HFFc6 (cell line): ENCODE measurements at regions not wholly inside any gene's neighbourhood (a gene's known extent, or its start where the extent isn't known, plus 50 kb on each side); places are given as distances from the start of the nearest gene placed in this dataset.
A peak's percentile ranks its signal among the peaks of the same experiment; 100 is the strongest.

Experiments used
- DNase-seq: peaks from one replicate; pipeline ENCODE4 v3.0.0-alpha.2; 2018
- H3K27ac Mint-ChIP-seq: 2 replicates; pipeline ENCODE4 v1.8.0; 2020; ENCODE audit warnings: mild to moderate bottlenecking, mixed read lengths
- H3K27me3 Mint-ChIP-seq: 2 replicates; pipeline ENCODE4 v1.8.0; 2021; ENCODE audit warnings: mild to moderate bottlenecking, moderate library complexity, mixed read lengths; ENCODE audit not compliant: insufficient read depth
- H3K36me3 Mint-ChIP-seq: 2 replicates; pipeline ENCODE4 v1.8.0; 2021; ENCODE audit warnings: low read depth, mixed read lengths
- H3K4me1 Mint-ChIP-seq: 2 replicates; pipeline ENCODE4 v1.8.0; 2020; ENCODE audit warnings: low read depth, mixed read lengths
- H3K4me3 Mint-ChIP-seq: 2 replicates; pipeline ENCODE4 v1.8.0; 2020; ENCODE audit warnings: mild to moderate bottlenecking, moderate library complexity, mixed read lengths
- H3K9me3 Mint-ChIP-seq: 2 replicates; pipeline ENCODE4 v1.8.0; 2020; ENCODE audit warnings: mild to moderate bottlenecking, mixed read lengths
- TF ChIP-seq, protein P1 (sequence below): fragments of 200-600 bp; sonication (generic); IDR thresholded peaks from 2 replicates; pipeline ENCODE4 v1.5.0; 2021; ENCODE audit warnings: antibody characterized with exemption, mild to moderate bottlenecking

DNA sequence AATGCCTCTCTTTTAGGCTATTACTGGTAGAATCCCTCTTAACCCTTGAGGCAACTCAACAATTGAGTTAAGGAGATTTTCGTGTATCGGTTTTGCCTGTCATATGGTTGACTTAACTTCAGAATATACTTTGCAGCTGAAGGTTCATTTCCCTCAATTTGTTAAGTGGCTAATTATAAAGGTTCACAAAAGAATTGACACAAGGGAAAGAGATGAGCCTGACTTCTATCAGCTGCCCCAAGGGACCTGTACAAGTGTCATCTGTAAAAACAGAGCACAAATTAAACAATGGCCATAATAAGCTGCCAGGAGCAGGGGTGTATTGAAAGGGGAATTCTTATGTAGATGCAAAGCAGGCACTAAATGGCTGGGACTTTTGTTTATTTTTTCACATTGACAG, 334.8 kb upstream of the OBI1 start:
- DNase-seq = no peak
- TF ChIP-seq, protein P1, sequence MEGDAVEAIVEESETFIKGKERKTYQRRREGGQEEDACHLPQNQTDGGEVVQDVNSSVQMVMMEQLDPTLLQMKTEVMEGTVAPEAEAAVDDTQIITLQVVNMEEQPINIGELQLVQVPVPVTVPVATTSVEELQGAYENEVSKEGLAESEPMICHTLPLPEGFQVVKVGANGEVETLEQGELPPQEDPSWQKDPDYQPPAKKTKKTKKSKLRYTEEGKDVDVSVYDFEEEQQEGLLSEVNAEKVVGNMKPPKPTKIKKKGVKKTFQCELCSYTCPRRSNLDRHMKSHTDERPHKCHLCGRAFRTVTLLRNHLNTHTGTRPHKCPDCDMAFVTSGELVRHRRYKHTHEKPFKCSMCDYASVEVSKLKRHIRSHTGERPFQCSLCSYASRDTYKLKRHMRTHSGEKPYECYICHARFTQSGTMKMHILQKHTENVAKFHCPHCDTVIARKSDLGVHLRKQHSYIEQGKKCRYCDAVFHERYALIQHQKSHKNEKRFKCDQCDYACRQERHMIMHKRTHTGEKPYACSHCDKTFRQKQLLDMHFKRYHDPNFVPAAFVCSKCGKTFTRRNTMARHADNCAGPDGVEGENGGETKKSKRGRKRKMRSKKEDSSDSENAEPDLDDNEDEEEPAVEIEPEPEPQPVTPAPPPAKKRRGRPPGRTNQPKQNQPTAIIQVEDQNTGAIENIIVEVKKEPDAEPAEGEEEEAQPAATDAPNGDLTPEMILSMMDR = no peak
- H3K27me3 Mint-ChIP-seq = no peaks in the 10 kb centered on the region
- H3K36me3 Mint-ChIP-seq = no peaks in the 10 kb centered on the region
- no peaks in the 10 kb centered on the region for H3K4me1 Mint-ChIP-seq
- no peak overlapping the region for H3K4me3 Mint-ChIP-seq
- no peak overlapping the region for H3K27ac Mint-ChIP-seq
- no peaks in the 10 kb centered on the region for H3K9me3 Mint-ChIP-seq

- no peak overlapping the region for H3K27ac Mint-ChIP-seq
- no peaks in the 10 kb centered on the region for H3K36me3 Mint-ChIP-seq
- TF ChIP-seq, protein P1 = no peak
- H3K9me3 Mint-ChIP-seq = no peaks in the 10 kb centered on the region
- no peak overlapping the region for H3K4me3 Mint-ChIP-seq
- H3K4me1 Mint-ChIP-seq = no peaks in the 10 kb centered on the region
- H3K27me3 Mint-ChIP-seq = peaks cover 1% of the 10 kb centered on the region; the same call in 1 of the 2 replicates
- DNase-seq = no peak
These were observed 323.0 kb upstream of the OBI1 start for GRCh38 chr13:78981913-78982312.

- Mint-ChIP-seq H3K27me3 (peaks cover 3% of the 10 kb centered on the region; the same call in 1 of the 2 replicates), H3K27ac (no peak overlapping the region), H3K36me3 (no peaks in the 10 kb centered on the region), H3K9me3 (no peaks in the 10 kb centered on the region), H3K4me1 (no peaks in the 10 kb centered on the region), H3K4me3 (no peak overlapping the region)
- no peak for DNase-seq
- TF ChIP-seq, protein P1 = no peak
These were observed 320.4 kb upstream of the OBI1 start for GRCh38 chr13:78979349-78979748.

DNA sequence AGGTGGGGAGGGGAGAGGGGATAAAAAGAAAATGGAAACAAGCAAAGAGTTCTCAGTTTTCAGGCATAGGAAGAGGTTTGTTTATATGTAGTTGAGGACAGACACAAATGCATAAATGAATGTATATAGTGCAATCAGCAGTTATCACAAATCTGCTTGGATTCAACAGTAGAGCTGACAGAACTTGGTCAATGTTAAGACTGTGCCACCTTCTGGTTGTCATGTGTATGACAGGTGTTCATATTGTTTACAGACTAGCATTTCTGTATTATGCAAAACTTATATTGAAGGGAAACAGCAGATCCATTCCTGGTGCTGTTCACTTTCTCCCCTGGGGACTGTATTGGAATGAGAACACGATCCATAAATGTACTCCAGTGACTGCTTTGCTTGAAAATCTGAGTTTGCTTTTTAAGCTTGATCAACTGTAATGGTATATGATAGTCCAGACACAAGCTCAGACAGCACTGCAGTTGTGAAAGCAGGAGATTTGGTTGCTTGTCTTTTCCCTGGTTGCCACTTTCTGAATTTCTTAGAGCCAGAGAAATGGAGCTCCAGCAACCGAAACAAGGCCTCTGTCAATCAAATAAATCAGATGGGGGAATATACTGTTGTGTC, 319.5 kb upstream of the OBI1 start:
- peak; percentile 66 for DNase-seq
- no peaks in the 10 kb centered on the region for H3K4me1 Mint-ChIP-seq
- H3K27me3 Mint-ChIP-seq = peaks cover 3% of the 10 kb centered on the region; the same call in 1 of the 2 replicates

DNA sequence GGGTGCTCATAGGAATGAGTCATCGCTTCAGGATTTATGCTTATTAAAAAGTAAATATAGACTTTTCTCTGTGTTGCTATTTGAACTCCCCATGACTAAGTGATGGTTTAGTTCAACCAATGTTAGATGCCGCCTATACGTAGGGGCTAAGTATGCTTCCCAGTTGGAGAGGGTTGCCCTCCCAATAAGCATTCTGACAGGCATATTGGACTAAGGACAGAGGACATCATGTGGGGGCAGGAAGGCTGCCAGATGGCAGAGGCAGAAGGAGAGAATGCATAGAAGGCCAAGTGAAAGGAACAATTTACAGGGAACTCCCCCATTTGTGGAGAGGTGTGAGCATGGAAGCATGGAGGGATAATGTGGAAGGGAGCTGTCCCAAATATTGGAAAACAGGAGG, 318.4 kb upstream of the OBI1 start:
- peaks cover 3% of the 10 kb centered on the region; the same call in 1 of the 2 replicates for H3K27me3 Mint-ChIP-seq
- no peaks in the 10 kb centered on the region for H3K36me3 Mint-ChIP-seq

More for the DNA sequence above, 319.5 kb upstream of the OBI1 start:
- Mint-ChIP-seq H3K27ac (no peak overlapping the region), H3K36me3 (no peaks in the 10 kb centered on the region), H3K9me3 (no peaks in the 10 kb centered on the region), H3K4me3 (no peak overlapping the region)
- TF ChIP-seq, protein P1 = peak; percentile 88

More for the DNA sequence above, 318.4 kb upstream of the OBI1 start:
- H3K9me3 Mint-ChIP-seq = no peaks in the 10 kb centered on the region
- H3K4me1 Mint-ChIP-seq = no peaks in the 10 kb centered on the region
- no peak overlapping the region for H3K27ac Mint-ChIP-seq
- no peak for DNase-seq
- TF ChIP-seq, protein P1 = no peak
- no peak overlapping the region for H3K4me3 Mint-ChIP-seq
